Cardiac muscle cell (in vitro differentiated cells and primary cell): ENCODE measurements at regions not wholly inside any gene's neighbourhood (a gene's known extent, or its start where the extent isn't known, plus 50 kb on each side); places are given as distances from the start of the nearest gene placed in this dataset.

Experiments
- DNase-seq, 2 donors: peaks; one replicate each; pipeline versions ENCODE4 v3.0.0 to v3.0.0-alpha.2; 2010 to 2017; ENCODE audit warnings: low read depth in 1 of 2, low spot score in 1 of 2
- H3K27ac ChIP-seq: fragments of 200-600 bp; sonication (generic); 2 replicates; pipeline ENCODE4 v1.5.1; 2016
- H3K27me3 ChIP-seq: fragments of 200-600 bp; sonication (generic); 2 replicates; pipeline ENCODE4 v1.6.0; 2016; ENCODE audit warnings: control low read depth
- H3K36me3 ChIP-seq: fragments of 200-600 bp; sonication (generic); 2 replicates; pipeline ENCODE4 v1.5.1; 2016; ENCODE audit warnings: control low read depth
- H3K4me1 ChIP-seq: fragments of 200-600 bp; sonication (generic); 2 replicates; pipeline ENCODE4 v1.8.1; 2017; ENCODE audit warnings: low read depth, mild to moderate bottlenecking, mixed run types
- H3K4me3 ChIP-seq: fragments of 200-600 bp; sonication (generic); 2 replicates; pipeline ENCODE4 v1.5.1; 2016; ENCODE audit warnings: mild to moderate bottlenecking
- H3K9me3 ChIP-seq: fragments of 200-600 bp; sonication (generic); 2 replicates; pipeline ENCODE4 v1.5.1; 2017; ENCODE audit warnings: low read depth, mild to moderate bottlenecking, control low read depth
- CTCF ChIP-seq: IDR thresholded peaks from 2 replicates; pipeline ENCODE4 v1.5.1; 2012; ENCODE audit warnings: low read depth, mild to moderate bottlenecking, low read length

- Histone ChIP-seq H3K27ac (no peak overlapping the region), H3K9me3 (no peaks in the 10 kb centered on the region), H3K27me3 (peaks cover 5% of the 10 kb centered on the region), H3K4me1 (peaks cover 10% of the 10 kb centered on the region), H3K36me3 (no peaks in the 10 kb centered on the region), H3K4me3 (no peak overlapping the region)
- no peak for TF ChIP-seq CTCF
- no peak for DNase-seq
Measured at GRCh38 chr20:57071954-57072583, 194.4 kb downstream of the BMP7 start.

GRCh38 chr20:57073402-57073801 lies 193.0 kb downstream of the BMP7 start:
- H3K9me3 ChIP-seq: no peaks in the 10 kb centered on the region
- no peak overlapping the region for H3K27ac ChIP-seq
- no peaks in the 10 kb centered on the region for H3K36me3 ChIP-seq
- H3K4me1 ChIP-seq: peaks cover 10% of the 10 kb centered on the region
- peaks cover 5% of the 10 kb centered on the region for H3K27me3 ChIP-seq
- no peak overlapping the region for H3K4me3 ChIP-seq
- DNase-seq: no peak
- no peak for TF ChIP-seq CTCF

- no peak for DNase-seq
- H3K27ac ChIP-seq: no peak overlapping the region
- no peak overlapping the region for H3K4me3 ChIP-seq
- H3K9me3 ChIP-seq: no peaks in the 10 kb centered on the region
- no peak for TF ChIP-seq CTCF
- H3K4me1 ChIP-seq: peaks cover 10% of the 10 kb centered on the region
- no peaks in the 10 kb centered on the region for H3K36me3 ChIP-seq
- no peaks in the 10 kb centered on the region for H3K27me3 ChIP-seq
Measured at GRCh38 chr20:57074386-57074785, 192.1 kb downstream of the BMP7 start.

- no peak for TF ChIP-seq CTCF
- H3K27ac ChIP-seq: no peak overlapping the region
- H3K36me3 ChIP-seq: no peaks in the 10 kb centered on the region
- H3K4me3 ChIP-seq: no peak overlapping the region
- no peaks in the 10 kb centered on the region for H3K9me3 ChIP-seq
- H3K27me3 ChIP-seq: no peaks in the 10 kb centered on the region
- DNase-seq: no peak
- H3K4me1 ChIP-seq: peaks cover 10% of the 10 kb centered on the region
Measured at GRCh38 chr20:57075181-57075580, 191.3 kb downstream of the BMP7 start.

DNA sequence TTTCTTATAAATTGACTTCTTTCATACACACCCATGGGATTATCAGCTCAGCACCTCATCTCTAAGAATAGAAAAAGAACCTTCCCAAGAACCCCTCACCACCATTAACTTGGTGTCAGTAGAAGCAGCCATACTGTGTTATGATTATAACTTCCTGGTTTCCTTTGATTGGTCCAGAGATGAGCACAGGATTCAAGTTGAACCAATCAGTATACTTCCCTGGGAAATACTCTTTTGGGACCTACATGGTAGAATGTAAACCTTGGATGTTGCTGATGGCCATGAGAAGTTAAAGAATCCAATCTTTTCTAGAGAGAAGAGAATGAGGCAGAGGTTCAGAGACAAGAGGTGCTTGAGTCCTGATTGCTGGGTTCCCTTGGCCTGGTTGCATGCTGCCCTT lies 190.8 kb downstream of the BMP7 start:
- DNase-seq: no peak
- H3K36me3 ChIP-seq: no peaks in the 10 kb centered on the region
- no peak overlapping the region for H3K27ac ChIP-seq
- H3K4me1 ChIP-seq: peaks cover 10% of the 10 kb centered on the region
- no peaks in the 10 kb centered on the region for H3K9me3 ChIP-seq
- no peaks in the 10 kb centered on the region for H3K27me3 ChIP-seq
- no peak for TF ChIP-seq CTCF
- H3K4me3 ChIP-seq: no peak overlapping the region
